HEK293 (cell line): ENCODE measurements at regions not wholly inside any gene's neighbourhood (a gene's known extent, or its start where the extent isn't known, plus 50 kb on each side); places are given as distances from the start of the nearest gene placed in this dataset.

Experiments used
- CTCF ChIA-PET: fragments of 350-600 bp; formaldehyde crosslinking; extraction: SDS; loops from one replicate; lab custom pipeline; 2021; ENCODE audit warnings: antibody characterized with exemption; lab: Yijun Ruan, JAX
- POLR2A ChIA-PET: fragments of 300-600 bp; formaldehyde crosslinking; extraction: SDS; loops from one replicate; lab custom pipeline; 2020; ENCODE audit warnings: antibody characterized with exemption, inconsistent platforms; lab: Yijun Ruan, JAX
- H3K27ac ChIP-seq: fragments of 200-500 bp; sonication (Bioruptor generic); 2 replicates; pipeline ENCODE4 v1.5.1; 2014; ENCODE audit warnings: low read depth, low read length, control low read depth, inconsistent platforms; ENCODE audit errors: extremely low read depth
- H3K36me3 ChIP-seq, 2 experiments: fragments of 200-500 bp in 1 of 2; sonication (Bioruptor generic) in 1 of 2; 1 replicate in 1 of 2; 2 replicates in 1 of 2; pipeline ENCODE4 v1.5.1; 2014 to 2017; ENCODE audit warnings: inconsistent platforms in 2 of 2, low read length in 2 of 2; ENCODE audit not compliant: control insufficient read depth in 2 of 2, insufficient read depth in 1 of 2
- H3K4me1 ChIP-seq: fragments of 200-500 bp; sonication (Bioruptor generic); 2 replicates; pipeline ENCODE4 v1.5.1; 2014; ENCODE audit warnings: mild to moderate bottlenecking, low read length, inconsistent platforms; ENCODE audit not compliant: control insufficient read depth, insufficient read depth
- H3K4me3 ChIP-seq: 2 replicates; pipeline ENCODE4 v1.5.1; 2011; ENCODE audit warnings: low read depth, mild to moderate bottlenecking, control low read depth, low read length, moderate library complexity
- H3K9me3 ChIP-seq: fragments of 200-500 bp; sonication (Bioruptor generic); 2 replicates; pipeline ENCODE4 v1.5.1; 2014; ENCODE audit warnings: low read depth, low read length, inconsistent platforms; ENCODE audit not compliant: control insufficient read depth, insufficient read depth
- ZFP3 ChIP-seq: fragments of 450-650 bp; formaldehyde crosslinking; IDR thresholded peaks from 2 replicates; pipeline ENCODE4 v1.5.1; 2016; ENCODE audit warnings: low read depth, missing biosample characterization, missing genetic modification characterization
- ZNF121 ChIP-seq: fragments of 450-650 bp; formaldehyde crosslinking; IDR thresholded peaks from 2 replicates; pipeline ENCODE4 v1.5.1; 2016; ENCODE audit warnings: missing biosample characterization, missing genetic modification characterization
- ZNF132 ChIP-seq: fragments of 450-650 bp; formaldehyde crosslinking; IDR thresholded peaks from 2 replicates; pipeline ENCODE4 v1.5.1; 2017; ENCODE audit warnings: missing biosample characterization, missing genetic modification characterization, borderline replicate concordance
- ZNF138 ChIP-seq: fragments of 450-650 bp; formaldehyde crosslinking; IDR thresholded peaks from 2 replicates; pipeline ENCODE4 v1.5.1; 2016; ENCODE audit warnings: missing biosample characterization, missing genetic modification characterization, borderline replicate concordance
- ZNF184 ChIP-seq: fragments of 450-650 bp; IDR thresholded peaks from 2 replicates; pipeline ENCODE4 v1.5.1; 2018; ENCODE audit warnings: missing biosample characterization, mild to moderate bottlenecking, missing genetic modification characterization
- ZNF202 ChIP-seq: fragments of 450-650 bp; formaldehyde crosslinking; IDR thresholded peaks from 2 replicates; pipeline ENCODE4 v1.5.1; 2016; ENCODE audit warnings: missing biosample characterization, missing genetic modification characterization, borderline replicate concordance
- ZNF214 ChIP-seq: fragments of 450-650 bp; formaldehyde crosslinking; IDR thresholded peaks from 2 replicates; pipeline ENCODE4 v1.5.1; 2017; ENCODE audit warnings: missing biosample characterization, mild to moderate bottlenecking, missing genetic modification characterization, borderline replicate concordance
- ZNF398 ChIP-seq: fragments of 450-650 bp; formaldehyde crosslinking; IDR thresholded peaks from 2 replicates; pipeline ENCODE4 v1.5.1; 2017; ENCODE audit warnings: missing biosample characterization, missing genetic modification characterization
- ZNF426 ChIP-seq: fragments of 450-650 bp; formaldehyde crosslinking; IDR thresholded peaks from 2 replicates; pipeline ENCODE4 v1.5.1; 2017; ENCODE audit warnings: missing biosample characterization, missing genetic modification characterization, mild to moderate bottlenecking, inconsistent platforms, moderate library complexity
- ZNF501 ChIP-seq: fragments of 450-650 bp; formaldehyde crosslinking; IDR thresholded peaks from 2 replicates; pipeline ENCODE4 v1.5.1; 2016; ENCODE audit warnings: missing biosample characterization, missing genetic modification characterization
- ZNF514 ChIP-seq: fragments of 450-650 bp; formaldehyde crosslinking; IDR thresholded peaks from 2 replicates; pipeline ENCODE4 v1.5.1; 2016; ENCODE audit warnings: missing biosample characterization, missing genetic modification characterization
- ZNF530 ChIP-seq: fragments of 450-650 bp; formaldehyde crosslinking; IDR thresholded peaks from 2 replicates; pipeline ENCODE4 v1.5.1; 2016; ENCODE audit warnings: low read depth, missing biosample characterization, missing genetic modification characterization
- ZNF600 ChIP-seq: fragments of 450-650 bp; formaldehyde crosslinking; IDR thresholded peaks from 2 replicates; pipeline ENCODE4 v1.5.1; 2016; ENCODE audit warnings: missing biosample characterization, missing genetic modification characterization
- ZNF707 ChIP-seq: fragments of 450-650 bp; formaldehyde crosslinking; IDR thresholded peaks from 2 replicates; pipeline ENCODE4 v1.5.1; 2016; ENCODE audit warnings: missing biosample characterization, missing genetic modification characterization
- TF ChIP-seq, protein P1 (sequence below): fragments of 450-650 bp; formaldehyde crosslinking; IDR thresholded peaks from 2 replicates; pipeline ENCODE4 v1.5.1; 2016; ENCODE audit warnings: missing biosample characterization, missing genetic modification characterization
- TF ChIP-seq, protein P2 (sequence below): fragments of 450-650 bp; formaldehyde crosslinking; IDR thresholded peaks from 2 replicates; pipeline ENCODE4 v1.5.1; 2016; ENCODE audit warnings: missing biosample characterization, missing genetic modification characterization
- TF ChIP-seq, protein P3 (sequence below): fragments of 450-650 bp; formaldehyde crosslinking; IDR thresholded peaks from 2 replicates; pipeline ENCODE4 v1.5.1; 2016; ENCODE audit warnings: missing biosample characterization, missing genetic modification characterization
- TF ChIP-seq, protein P4 (sequence below): fragments of 450-650 bp; formaldehyde crosslinking; conservative IDR thresholded peaks from 2 replicates; pipeline ENCODE4 v1.5.1; 2016; ENCODE audit warnings: low read depth, missing biosample characterization, missing genetic modification characterization
- TF ChIP-seq, protein P5 (sequence below): fragments of 450-650 bp; formaldehyde crosslinking; IDR thresholded peaks from 2 replicates; pipeline ENCODE4 v1.5.1; 2016; ENCODE audit warnings: missing biosample characterization, missing genetic modification characterization, low read depth

DNA sequence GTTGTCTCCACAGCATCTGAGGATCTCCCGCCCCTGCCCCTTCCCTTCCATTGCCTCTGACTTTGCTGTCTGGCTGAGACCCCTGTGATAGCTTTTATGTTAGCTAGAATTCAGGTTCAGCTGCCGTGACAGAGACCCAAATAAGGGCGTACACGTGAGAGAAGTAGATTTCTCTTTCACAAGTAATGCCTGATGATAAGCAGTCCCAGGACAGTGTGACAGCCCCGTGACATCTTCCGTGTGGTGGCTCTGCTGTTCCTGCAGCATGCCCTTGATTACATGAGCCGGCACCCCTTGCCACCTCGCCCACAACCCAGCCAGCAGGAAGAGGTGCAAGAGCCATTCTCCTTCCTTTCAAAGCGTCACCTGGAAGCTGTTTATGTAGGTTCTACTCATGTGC is 130.9 kb upstream of the PODXL start:
- TF ChIP-seq ZNF426 (tag by site-specific recombination) (no peak), ZNF132 (tag by site-specific recombination) (no peak), ZNF530 (tag by site-specific recombination) (no peak), ZNF514 (no peak), ZNF501 (no peak), ZNF121 (tag by site-specific recombination) (no peak), ZNF184 (tag by site-specific recombination) (no peak), ZNF398 (tag by site-specific recombination) (no peak), ZNF202 (tag by site-specific recombination) (no peak), ZNF707 (tag by site-specific recombination) (no peak), ZNF214 (no peak), ZNF138 (tag by site-specific recombination) (no peak), ZNF600 (tag by site-specific recombination) (no peak), ZFP3 (tag by site-specific recombination) (no peak)
- TF ChIP-seq, protein P1, sequence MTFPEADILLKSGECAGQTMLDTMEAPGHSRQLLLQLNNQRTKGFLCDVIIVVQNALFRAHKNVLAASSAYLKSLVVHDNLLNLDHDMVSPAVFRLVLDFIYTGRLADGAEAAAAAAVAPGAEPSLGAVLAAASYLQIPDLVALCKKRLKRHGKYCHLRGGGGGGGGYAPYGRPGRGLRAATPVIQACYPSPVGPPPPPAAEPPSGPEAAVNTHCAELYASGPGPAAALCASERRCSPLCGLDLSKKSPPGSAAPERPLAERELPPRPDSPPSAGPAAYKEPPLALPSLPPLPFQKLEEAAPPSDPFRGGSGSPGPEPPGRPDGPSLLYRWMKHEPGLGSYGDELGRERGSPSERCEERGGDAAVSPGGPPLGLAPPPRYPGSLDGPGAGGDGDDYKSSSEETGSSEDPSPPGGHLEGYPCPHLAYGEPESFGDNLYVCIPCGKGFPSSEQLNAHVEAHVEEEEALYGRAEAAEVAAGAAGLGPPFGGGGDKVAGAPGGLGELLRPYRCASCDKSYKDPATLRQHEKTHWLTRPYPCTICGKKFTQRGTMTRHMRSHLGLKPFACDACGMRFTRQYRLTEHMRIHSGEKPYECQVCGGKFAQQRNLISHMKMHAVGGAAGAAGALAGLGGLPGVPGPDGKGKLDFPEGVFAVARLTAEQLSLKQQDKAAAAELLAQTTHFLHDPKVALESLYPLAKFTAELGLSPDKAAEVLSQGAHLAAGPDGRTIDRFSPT (tag by site-specific recombination): no peak
- TF ChIP-seq, protein P2, sequence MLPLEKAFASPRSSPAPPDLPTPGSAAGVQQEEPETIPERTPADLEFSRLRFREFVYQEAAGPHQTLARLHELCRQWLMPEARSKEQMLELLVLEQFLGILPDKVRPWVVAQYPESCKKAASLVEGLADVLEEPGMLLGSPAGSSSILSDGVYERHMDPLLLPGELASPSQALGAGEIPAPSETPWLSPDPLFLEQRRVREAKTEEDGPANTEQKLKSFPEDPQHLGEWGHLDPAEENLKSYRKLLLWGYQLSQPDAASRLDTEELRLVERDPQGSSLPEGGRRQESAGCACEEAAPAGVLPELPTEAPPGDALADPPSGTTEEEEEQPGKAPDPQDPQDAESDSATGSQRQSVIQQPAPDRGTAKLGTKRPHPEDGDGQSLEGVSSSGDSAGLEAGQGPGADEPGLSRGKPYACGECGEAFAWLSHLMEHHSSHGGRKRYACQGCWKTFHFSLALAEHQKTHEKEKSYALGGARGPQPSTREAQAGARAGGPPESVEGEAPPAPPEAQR (tag by site-specific recombination): no peak
- TF ChIP-seq, protein P3, sequence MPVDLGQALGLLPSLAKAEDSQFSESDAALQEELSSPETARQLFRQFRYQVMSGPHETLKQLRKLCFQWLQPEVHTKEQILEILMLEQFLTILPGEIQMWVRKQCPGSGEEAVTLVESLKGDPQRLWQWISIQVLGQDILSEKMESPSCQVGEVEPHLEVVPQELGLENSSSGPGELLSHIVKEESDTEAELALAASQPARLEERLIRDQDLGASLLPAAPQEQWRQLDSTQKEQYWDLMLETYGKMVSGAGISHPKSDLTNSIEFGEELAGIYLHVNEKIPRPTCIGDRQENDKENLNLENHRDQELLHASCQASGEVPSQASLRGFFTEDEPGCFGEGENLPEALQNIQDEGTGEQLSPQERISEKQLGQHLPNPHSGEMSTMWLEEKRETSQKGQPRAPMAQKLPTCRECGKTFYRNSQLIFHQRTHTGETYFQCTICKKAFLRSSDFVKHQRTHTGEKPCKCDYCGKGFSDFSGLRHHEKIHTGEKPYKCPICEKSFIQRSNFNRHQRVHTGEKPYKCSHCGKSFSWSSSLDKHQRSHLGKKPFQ (tag by site-specific recombination): no peak
- TF ChIP-seq, protein P4, sequence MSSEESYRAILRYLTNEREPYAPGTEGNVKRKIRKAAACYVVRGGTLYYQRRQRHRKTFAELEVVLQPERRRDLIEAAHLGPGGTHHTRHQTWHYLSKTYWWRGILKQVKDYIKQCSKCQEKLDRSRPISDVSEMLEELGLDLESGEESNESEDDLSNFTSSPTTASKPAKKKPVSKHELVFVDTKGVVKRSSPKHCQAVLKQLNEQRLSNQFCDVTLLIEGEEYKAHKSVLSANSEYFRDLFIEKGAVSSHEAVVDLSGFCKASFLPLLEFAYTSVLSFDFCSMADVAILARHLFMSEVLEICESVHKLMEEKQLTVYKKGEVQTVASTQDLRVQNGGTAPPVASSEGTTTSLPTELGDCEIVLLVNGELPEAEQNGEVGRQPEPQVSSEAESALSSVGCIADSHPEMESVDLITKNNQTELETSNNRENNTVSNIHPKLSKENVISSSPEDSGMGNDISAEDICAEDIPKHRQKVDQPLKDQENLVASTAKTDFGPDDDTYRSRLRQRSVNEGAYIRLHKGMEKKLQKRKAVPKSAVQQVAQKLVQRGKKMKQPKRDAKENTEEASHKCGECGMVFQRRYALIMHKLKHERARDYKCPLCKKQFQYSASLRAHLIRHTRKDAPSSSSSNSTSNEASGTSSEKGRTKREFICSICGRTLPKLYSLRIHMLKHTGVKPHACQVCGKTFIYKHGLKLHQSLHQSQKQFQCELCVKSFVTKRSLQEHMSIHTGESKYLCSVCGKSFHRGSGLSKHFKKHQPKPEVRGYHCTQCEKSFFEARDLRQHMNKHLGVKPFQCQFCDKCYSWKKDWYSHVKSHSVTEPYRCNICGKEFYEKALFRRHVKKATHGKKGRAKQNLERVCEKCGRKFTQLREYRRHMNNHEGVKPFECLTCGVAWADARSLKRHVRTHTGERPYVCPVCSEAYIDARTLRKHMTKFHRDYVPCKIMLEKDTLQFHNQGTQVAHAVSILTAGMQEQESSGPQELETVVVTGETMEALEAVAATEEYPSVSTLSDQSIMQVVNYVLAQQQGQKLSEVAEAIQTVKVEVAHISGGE (tag by site-specific recombination): no peak
- TF ChIP-seq, protein P5, sequence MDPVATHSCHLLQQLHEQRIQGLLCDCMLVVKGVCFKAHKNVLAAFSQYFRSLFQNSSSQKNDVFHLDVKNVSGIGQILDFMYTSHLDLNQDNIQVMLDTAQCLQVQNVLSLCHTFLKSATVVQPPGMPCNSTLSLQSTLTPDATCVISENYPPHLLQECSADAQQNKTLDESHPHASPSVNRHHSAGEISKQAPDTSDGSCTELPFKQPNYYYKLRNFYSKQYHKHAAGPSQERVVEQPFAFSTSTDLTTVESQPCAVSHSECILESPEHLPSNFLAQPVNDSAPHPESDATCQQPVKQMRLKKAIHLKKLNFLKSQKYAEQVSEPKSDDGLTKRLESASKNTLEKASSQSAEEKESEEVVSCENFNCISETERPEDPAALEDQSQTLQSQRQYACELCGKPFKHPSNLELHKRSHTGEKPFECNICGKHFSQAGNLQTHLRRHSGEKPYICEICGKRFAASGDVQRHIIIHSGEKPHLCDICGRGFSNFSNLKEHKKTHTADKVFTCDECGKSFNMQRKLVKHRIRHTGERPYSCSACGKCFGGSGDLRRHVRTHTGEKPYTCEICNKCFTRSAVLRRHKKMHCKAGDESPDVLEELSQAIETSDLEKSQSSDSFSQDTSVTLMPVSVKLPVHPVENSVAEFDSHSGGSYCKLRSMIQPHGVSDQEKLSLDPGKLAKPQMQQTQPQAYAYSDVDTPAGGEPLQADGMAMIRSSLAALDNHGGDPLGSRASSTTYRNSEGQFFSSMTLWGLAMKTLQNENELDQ (tag by site-specific recombination): no peak
- Histone ChIP-seq H3K9me3 (no peaks in the 10 kb centered on the region), H3K36me3 (no peaks in the 10 kb centered on the region), H3K4me3 (no peak overlapping the region), H3K4me1 (no peaks in the 10 kb centered on the region), H3K27ac (no peak overlapping the region)
- CTCF ChIA-PET: interaction anchor here (0.6 to 0.7 kb wide), 2 partner anchors 586 to 750 kb away, joined by 3 read pairs; no protein-coding TSS in a partner anchor
- POLR2A ChIA-PET: no interaction called here
